Panc1 (cell line): ENCODE measurements at regions not wholly inside any gene's neighbourhood (a gene's known extent, or its start where the extent isn't known, plus 50 kb on each side); places are given as distances from the start of the nearest gene placed in this dataset.

Experiments used
- ATAC-seq: fragments of 200-7000 bp; cut with Tn5 transposase; 2 replicates; pipeline ENCODE4 v1.9.1; 2020; ENCODE audit warnings: mild to moderate bottlenecking, moderate library complexity
- BruUV-seq: library from RNA; stranded (reverse); fragments of 400-500 nt; replicated peaks from 2 replicates; lab custom pipeline; 2021; lab: Mats Ljungman, UMichigan
- CTCF ChIA-PET: fragments of 300-600 bp; sonication (Branson Sonifier 250); formaldehyde crosslinking; loops from one replicate; lab custom pipeline; 2022; ENCODE audit warnings: antibody characterized with exemption; lab: Charles Lee
- POLR2A ChIA-PET: fragments of 300-600 bp; sonication (Branson Sonifier 250); formaldehyde crosslinking; loops from one replicate; lab custom pipeline; 2022; ENCODE audit warnings: antibody characterized with exemption; lab: Charles Lee
- DNase-seq: peaks from one replicate; pipeline ENCODE4 v3.0.0-alpha.2; 2010; ENCODE audit warnings: low read depth, low spot score
- H3K27ac ChIP-seq: 2 replicates; pipeline ENCODE4 v1.5.1; 2011; ENCODE audit warnings: mild to moderate bottlenecking, low read length, inconsistent platforms
- H3K27me3 ChIP-seq: fragments of 200-500 bp; sonication (Bioruptor generic); 2 replicates; pipeline ENCODE4 v1.6.0; 2014; ENCODE audit warnings: low read length, inconsistent platforms; ENCODE audit not compliant: control insufficient read depth, insufficient read depth
- H3K36me3 ChIP-seq: fragments of 200-500 bp; sonication (Bioruptor generic); 2 replicates; pipeline ENCODE4 v1.5.1; 2014; ENCODE audit warnings: inconsistent platforms, mild to moderate bottlenecking, low read length, moderate library complexity; ENCODE audit not compliant: control insufficient read depth, insufficient read depth
- H3K4me1 ChIP-seq: 2 replicates; pipeline ENCODE4 v1.5.1; 2011; ENCODE audit warnings: inconsistent platforms, mild to moderate bottlenecking, low read length, moderate library complexity; ENCODE audit not compliant: control insufficient read depth, insufficient read depth
- H3K4me3 ChIP-seq, 2 experiments: 2 replicates each; pipeline ENCODE4 v1.5.1; 2011 to 2012; ENCODE audit warnings: low read depth in 2 of 2, low read length in 2 of 2, mild to moderate bottlenecking in 2 of 2, inconsistent platforms in 1 of 2, moderate library complexity in 1 of 2
- H3K9me3 ChIP-seq: fragments of 200-500 bp; sonication (Bioruptor generic); 2 replicates; pipeline ENCODE4 v1.5.1; 2014; ENCODE audit warnings: low read depth, mild to moderate bottlenecking, inconsistent platforms, low read length, moderate library complexity; ENCODE audit not compliant: control insufficient read depth, insufficient read depth
- POLR2AphosphoS5 ChIP-seq: IDR thresholded peaks from 2 replicates; pipeline ENCODE4 v1.6.1; 2012; ENCODE audit warnings: mild to moderate bottlenecking, low read depth, low read length, moderate library complexity
- REST ChIP-seq, 2 experiments: IDR thresholded peaks; 2 replicates each; pipeline ENCODE4 v1.6.1; 2011 to 2012; ENCODE audit warnings: low read depth in 2 of 2, control low read depth in 1 of 2, low read length in 1 of 2, mild to moderate bottlenecking in 1 of 2, moderate library complexity in 1 of 2; ENCODE audit not compliant: insufficient read depth in 1 of 2
- SIN3A ChIP-seq: IDR thresholded peaks from 2 replicates; pipeline ENCODE4 v1.6.1; 2012; ENCODE audit warnings: low read depth, mild to moderate bottlenecking, low read length, moderate library complexity, borderline replicate concordance; ENCODE audit not compliant: insufficient read depth
- TCF7L2 ChIP-seq: IDR thresholded peaks from 2 replicates; pipeline ENCODE4 v1.6.1; 2011; ENCODE audit warnings: mild to moderate bottlenecking, low read depth, low read length, inconsistent platforms
- in situ Hi-C: cut with HindIII; loops from 2 replicates; pipeline ENCODE4 v1.10.0; 2016; ENCODE audit warnings: low sequenced_read_pairs, low pct_unique_long_range_greater_than_20kb
- intact Hi-C: fragments of 100-400 bp; cut with micrococcal nuclease; formaldehyde crosslinking; loops from one replicate; pipeline ENCODE4 v1.10.0; 2022; ENCODE audit not compliant: unreplicated experiment
- TF ChIP-seq, protein P1 (sequence below): fragments of 450-650 bp; IDR thresholded peaks from 2 replicates; pipeline ENCODE4 v1.5.1; 2017; ENCODE audit warnings: mild to moderate bottlenecking

- ChIA-PET POLR2A (no interaction called here), CTCF (no interaction called here)
- BruUV-seq = no TSS peak
- no peak for ATAC-seq
- H3K9me3 ChIP-seq = no peaks in the 10 kb centered on the region
- no peak for DNase-seq
- no peak overlapping the region for H3K4me3 ChIP-seq
- intact Hi-C loops = loop anchor here (5.0 kb wide), 1 partner anchor 1384 kb away; no protein-coding TSS in a partner anchor
- no peaks in the 10 kb centered on the region; the same call in 1 of the 2 replicates for H3K4me1 ChIP-seq
- no peaks in the 10 kb centered on the region for H3K36me3 ChIP-seq
- in situ Hi-C loops = no loop called here
- TF ChIP-seq SIN3A (no peak), TCF7L2 (no peak), POLR2AphosphoS5 (no peak), REST (IDR thresholded peaks at IDR 0.05; ENCODE audit: insufficient read depth in 1 of 2, low read depth in 2 of 2, low read length in 1 of 2) (no peak)
- TF ChIP-seq, protein P1, sequence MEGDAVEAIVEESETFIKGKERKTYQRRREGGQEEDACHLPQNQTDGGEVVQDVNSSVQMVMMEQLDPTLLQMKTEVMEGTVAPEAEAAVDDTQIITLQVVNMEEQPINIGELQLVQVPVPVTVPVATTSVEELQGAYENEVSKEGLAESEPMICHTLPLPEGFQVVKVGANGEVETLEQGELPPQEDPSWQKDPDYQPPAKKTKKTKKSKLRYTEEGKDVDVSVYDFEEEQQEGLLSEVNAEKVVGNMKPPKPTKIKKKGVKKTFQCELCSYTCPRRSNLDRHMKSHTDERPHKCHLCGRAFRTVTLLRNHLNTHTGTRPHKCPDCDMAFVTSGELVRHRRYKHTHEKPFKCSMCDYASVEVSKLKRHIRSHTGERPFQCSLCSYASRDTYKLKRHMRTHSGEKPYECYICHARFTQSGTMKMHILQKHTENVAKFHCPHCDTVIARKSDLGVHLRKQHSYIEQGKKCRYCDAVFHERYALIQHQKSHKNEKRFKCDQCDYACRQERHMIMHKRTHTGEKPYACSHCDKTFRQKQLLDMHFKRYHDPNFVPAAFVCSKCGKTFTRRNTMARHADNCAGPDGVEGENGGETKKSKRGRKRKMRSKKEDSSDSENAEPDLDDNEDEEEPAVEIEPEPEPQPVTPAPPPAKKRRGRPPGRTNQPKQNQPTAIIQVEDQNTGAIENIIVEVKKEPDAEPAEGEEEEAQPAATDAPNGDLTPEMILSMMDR = no peak
- no peak overlapping the region for H3K27ac ChIP-seq
- no peaks in the 10 kb centered on the region for H3K27me3 ChIP-seq
Observed at GRCh38 chr12:98370976-98371375, 144.4 kb upstream of the TMPO start.

DNA sequence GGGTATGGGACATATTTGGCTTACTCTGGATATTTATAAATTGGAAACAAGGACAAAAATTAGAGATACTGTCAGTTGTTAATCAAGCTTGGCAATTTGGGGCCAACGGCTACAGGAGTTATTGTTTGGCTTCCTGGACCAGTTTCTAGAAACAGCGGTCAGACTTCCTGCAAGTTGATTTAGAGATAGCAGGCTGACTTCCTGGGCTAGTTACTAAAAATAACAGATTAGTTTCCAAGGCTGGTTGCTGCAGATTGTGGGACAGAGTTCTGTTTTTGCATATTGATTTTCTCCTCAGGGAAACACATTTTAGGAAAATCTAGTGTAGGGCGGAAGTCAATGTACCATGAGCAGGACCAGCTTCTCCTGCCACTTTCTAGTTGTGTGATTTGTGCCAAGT is 144.0 kb upstream of the TMPO start:
- no TSS peak for BruUV-seq
- Histone ChIP-seq H3K4me3 (no peak overlapping the region), H3K36me3 (no peaks in the 10 kb centered on the region), H3K27ac (no peak overlapping the region), H3K27me3 (no peaks in the 10 kb centered on the region), H3K9me3 (no peaks in the 10 kb centered on the region), H3K4me1 (no peaks in the 10 kb centered on the region; the same call in 1 of the 2 replicates)
- intact Hi-C loops (loop anchor here (5.0 kb wide), 1 partner anchor 1384 kb away; no protein-coding TSS in a partner anchor), in situ Hi-C loops (no loop called here)
- TF ChIP-seq, protein P1 = no peak
- no peak for TF ChIP-seq REST (IDR thresholded peaks at IDR 0.05; ENCODE audit: insufficient read depth in 1 of 2, low read depth in 2 of 2, low read length in 1 of 2)
- no peak for TF ChIP-seq POLR2AphosphoS5
- TF ChIP-seq SIN3A = no peak
- no peak for TF ChIP-seq TCF7L2
- CTCF ChIA-PET = no interaction called here
- ATAC-seq = no peak
- POLR2A ChIA-PET = no interaction called here
- no peak for DNase-seq
